A673 (cell line): ENCODE measurements at regions not wholly inside any gene's neighbourhood (a gene's known extent, or its start where the extent isn't known, plus 50 kb on each side); places are given as distances from the start of the nearest gene placed in this dataset.

Experiments used
- BruUV-seq: library from RNA; stranded (reverse); fragments of 400-500 nt; replicated peaks from 2 replicates; lab custom pipeline; 2021; lab: Mats Ljungman, UMichigan
- CTCF ChIA-PET: fragments of 300-600 bp; sonication (Branson Sonifier 250); formaldehyde crosslinking; loops from one replicate; lab custom pipeline; 2022; ENCODE audit warnings: antibody characterized with exemption; lab: Charles Lee
- POLR2A ChIA-PET: fragments of 300-600 bp; sonication (Branson Sonifier 250); formaldehyde crosslinking; loops from one replicate; lab custom pipeline; 2022; ENCODE audit warnings: antibody characterized with exemption; ENCODE audit not compliant: low non-redundant PET; lab: Charles Lee
- DNase-seq: peaks from one replicate; pipeline ENCODE4 v3.0.0-alpha.2; 2015; ENCODE audit warnings: low spot score
- H3K27ac ChIP-seq: fragments of 200-600 bp; sonication (generic); 2 replicates; pipeline ENCODE4 v1.5.1; 2016; ENCODE audit warnings: mixed run types, low read depth, mild to moderate bottlenecking, mixed read lengths, antibody characterized with exemption, low read length; ENCODE audit not compliant: poor library complexity, severe bottlenecking
- H3K27me3 ChIP-seq: fragments of 200-600 bp; sonication (generic); replicated peaks from 2 replicates; pipeline ENCODE4 v1.6.1; 2017; ENCODE audit warnings: mixed run types, low read depth, mild to moderate bottlenecking, mixed read lengths, antibody characterized with exemption, low read length; ENCODE audit not compliant: insufficient read depth, poor library complexity
- H3K36me3 ChIP-seq: fragments of 200-600 bp; sonication (generic); 2 replicates; pipeline ENCODE4 v1.6.1; 2016; ENCODE audit warnings: mixed run types, mild to moderate bottlenecking, mixed read lengths, antibody characterized with exemption, low read length; ENCODE audit not compliant: insufficient read depth, poor library complexity, severe bottlenecking
- H3K4me1 ChIP-seq: fragments of 200-600 bp; sonication (generic); 2 replicates; pipeline ENCODE4 v1.6.1; 2017; ENCODE audit warnings: mixed run types, mild to moderate bottlenecking, mixed read lengths, antibody characterized with exemption, low read length; ENCODE audit not compliant: insufficient read depth, poor library complexity, severe bottlenecking
- H3K4me3 ChIP-seq: fragments of 200-600 bp; sonication (generic); 2 replicates; pipeline ENCODE4 v1.5.1; 2016; ENCODE audit warnings: low read depth, mixed run types, mild to moderate bottlenecking, mixed read lengths, low read length; ENCODE audit not compliant: poor library complexity, severe bottlenecking
- H3K9me3 ChIP-seq: fragments of 200-600 bp; sonication (generic); 2 replicates; pipeline ENCODE4 v1.6.1; 2016; ENCODE audit warnings: mixed run types, low read depth, mild to moderate bottlenecking, mixed read lengths, antibody characterized with exemption, low read length; ENCODE audit not compliant: poor library complexity, severe bottlenecking
- CTCF ChIP-seq: fragments of 300-800, 200-600 bp; sonication (generic); conservative IDR thresholded peaks from 2 replicates; pipeline ENCODE4 v1.5.1; 2017; ENCODE audit warnings: low read depth, mild to moderate bottlenecking, antibody characterized with exemption, low read length, moderate library complexity, mixed read lengths
- EZH2 ChIP-seq: fragments of 200-600 bp; sonication (generic); IDR thresholded peaks from 2 replicates; pipeline ENCODE4 v1.6.1; 2017; ENCODE audit warnings: borderline replicate concordance, low read depth, mild to moderate bottlenecking, mixed read lengths, antibody characterized with exemption, low read length; ENCODE audit not compliant: poor library complexity, severe bottlenecking
- intact Hi-C: fragments of 100-400 bp; cut with micrococcal nuclease; formaldehyde crosslinking; loops from one replicate; pipeline ENCODE4 v1.10.0; 2022; ENCODE audit not compliant: unreplicated experiment

- no TSS peak for BruUV-seq
These were observed 186.3 kb upstream of the ADARB2 start for GRCh38 chr10:1923586-1923985.

GRCh38 chr10:1920941-1921340 is 183.6 kb upstream of the ADARB2 start:
- TF ChIP-seq CTCF (no peak), EZH2 (no peak)
- Histone ChIP-seq H3K36me3 (no peaks in the 10 kb centered on the region), H3K4me1 (no peaks in the 10 kb centered on the region), H3K27ac (no peak overlapping the region), H3K4me3 (no peak overlapping the region), H3K9me3 (no peaks in the 10 kb centered on the region), H3K27me3 (peaks cover 83% of the 10 kb centered on the region)
- intact Hi-C loops, result no loop called here
- CTCF ChIA-PET, result no interaction called here
- no TSS peak for BruUV-seq
- DNase-seq, result no peak
- POLR2A ChIA-PET, result no interaction called here

More at GRCh38 chr10:1923586-1923985, 186.3 kb upstream of the ADARB2 start:
- no peaks in the 10 kb centered on the region for H3K4me1 ChIP-seq
- intact Hi-C loops, result no loop called here
- no peaks in the 10 kb centered on the region for H3K9me3 ChIP-seq
- H3K27ac ChIP-seq, result no peak overlapping the region
- H3K27me3 ChIP-seq, result peaks cover 80% of the 10 kb centered on the region
- H3K36me3 ChIP-seq, result no peaks in the 10 kb centered on the region
- TF ChIP-seq EZH2 (no peak), CTCF (no peak)
- no peak overlapping the region for H3K4me3 ChIP-seq
- no peak for DNase-seq
- ChIA-PET CTCF (no interaction called here), POLR2A (interaction anchor here (0.6 kb wide), 1 partner anchor 731 kb away, joined by 3 read pairs; no protein-coding TSS in a partner anchor)

- TF ChIP-seq CTCF, result no peak
- TF ChIP-seq EZH2, result no peak
- ChIA-PET CTCF (no interaction called here), POLR2A (no interaction called here)
- peaks cover 82% of the 10 kb centered on the region for H3K27me3 ChIP-seq
- no peak overlapping the region for H3K4me3 ChIP-seq
- no peaks in the 10 kb centered on the region for H3K36me3 ChIP-seq
- H3K4me1 ChIP-seq, result no peaks in the 10 kb centered on the region
- DNase-seq, result no peak
- intact Hi-C loops, result no loop called here
- BruUV-seq, result no TSS peak
- no peak overlapping the region for H3K27ac ChIP-seq
- no peaks in the 10 kb centered on the region for H3K9me3 ChIP-seq
These were observed 182.8 kb upstream of the ADARB2 start for GRCh38 chr10:1920127-1920526.
